ENCODE measurements at regions not wholly inside any gene's neighbourhood (a gene's known extent, or its start where the extent isn't known, plus 50 kb on each side); places are given as distances from the start of the nearest gene placed in this dataset.

GRCh38 chr16:7270823-7271222, 61.8 kb upstream of the RBFOX1 start:
- H2AFZ ChIP-seq (ENCODE audit: low read depth, low read length, poor library complexity, severe bottlenecking): no peak overlapping the region
- BruUV-seq (replicated peaks): no TSS peak
- H3K4me3 ChIP-seq (replicated peaks in 1 of 2; ENCODE audit: low read depth in 1 of 2, low read length in 2 of 2): no peak overlapping the region
- no peaks in the 10 kb centered on the region for H3K36me3 ChIP-seq (ENCODE audit: control insufficient read depth in 1 of 2, insufficient read depth in 2 of 2, low read length in 2 of 2)
- no peak overlapping the region for H3K4me2 ChIP-seq (ENCODE audit: low read length)
- ChIA-PET CTCF (no interaction called here), RAD21 (ENCODE audit: low non-redundant PET in 1 of 2, low total read pairs in 2 of 2, uncharacterized antibody in 2 of 2, unreplicated experiment in 2 of 2) (no interaction called here), POLR2A (no interaction called here)
- no peak overlapping the region for H3K27ac ChIP-seq (ENCODE audit: low read depth, low read length)
- ATAC-seq (no peak), DNase-seq (ENCODE audit: low read depth, low spot score) (no peak)
- H3K79me2 ChIP-seq (ENCODE audit: insufficient read depth, low read length): no peaks in the 10 kb centered on the region
- intact Hi-C loops (cut with micrococcal nuclease): no loop called here
- no peaks in the 10 kb centered on the region for H3K27me3 ChIP-seq (ENCODE audit: insufficient read depth, low read length)
- H4K20me1 ChIP-seq (ENCODE audit: insufficient read depth): no peaks in the 10 kb centered on the region
- H3K9me2 ChIP-seq (ENCODE audit: insufficient read depth): no peaks in the 10 kb centered on the region
- TF ChIP-seq ZFX (IDR thresholded peaks at IDR 0.05) (no peak), POLR2A (IDR thresholded peaks at IDR 0.05; ENCODE audit: borderline replicate concordance, extremely low read depth, insufficient read depth, insufficient read length) (no peak), ZBTB33 (IDR thresholded peaks at IDR 0.05; ENCODE audit: extremely low read depth, insufficient replicate concordance, low read length) (no peak), MAX (IDR thresholded peaks at IDR 0.05) (no peak), EGR1 (IDR thresholded peaks at IDR 0.05; ENCODE audit: low read depth) (no peak), JUND (IDR thresholded peaks at IDR 0.05) (no peak), SRF (IDR thresholded peaks at IDR 0.05; ENCODE audit: low read depth) (no peak), ZNF274 (IDR thresholded peaks at IDR 0.05; ENCODE audit: low read depth, low read length) (no peak), CTCF (IDR thresholded peaks at IDR 0.05 in 2 of 3, conservative IDR thresholded peaks at IDR 0.05 in 1 of 3; ENCODE audit: borderline replicate concordance in 1 of 3, insufficient read depth in 1 of 3, low read depth in 2 of 3, low read length in 2 of 3) (no peak), RAD21 (IDR thresholded peaks at IDR 0.05; ENCODE audit: low read depth) (no peak), EZH2 (IDR thresholded peaks at IDR 0.05) (no peak)
- H3K9me3 ChIP-seq (ENCODE audit: control insufficient read depth in 1 of 2, insufficient read depth in 1 of 2, low read depth in 1 of 2, low read length in 2 of 2): peaks cover 5 to 15% of the 10 kb centered on the region in 2 experiments; a peak in 2 of 4 replicates
- H3K4me1 ChIP-seq (ENCODE audit: control insufficient read depth in 1 of 2, insufficient read depth in 2 of 2, low read length in 2 of 2): no peaks in the 10 kb centered on the region
- no peak overlapping the region for H3K9ac ChIP-seq (ENCODE audit: low read length)
